Thoracic aorta (tissue), 2 donors: ENCODE measurements at regions not wholly inside any gene's neighbourhood (a gene's known extent, or its start where the extent isn't known, plus 50 kb on each side); places are given as distances from the start of the nearest gene placed in this dataset.
"Not testable (repeated sequence)": the region's sequence is repeated elsewhere in the genome, so short reads cannot be mapped to it uniquely, and the experiment has no call there.

ENCODE experiments used
- ATAC-seq: fragments of 150-250 bp; one replicate; pipeline ENCODE4 v1.8.0; 2017; ENCODE audit warnings: low read depth; ENCODE audit not compliant: insufficient number of reproducible peaks, low FRiP score
- DNase-seq: peaks from one replicate; pipeline ENCODE4 v3.0.0-alpha.2; 2020; ENCODE audit warnings: low spot score
- H3K27ac ChIP-seq, 2 donors: fragments of 200-600 bp; sonication (generic); 1 replicate in 1 of 2; 2 replicates in 1 of 2; pipeline ENCODE4 v1.5.1; 2016; ENCODE audit warnings: mild to moderate bottlenecking in 2 of 2, moderate library complexity in 2 of 2
- H3K27me3 ChIP-seq: fragments of 200-600 bp; sonication (generic); replicated peaks from 2 replicates; pipeline ENCODE4 v1.6.0; 2016; ENCODE audit warnings: mild to moderate bottlenecking; ENCODE audit not compliant: insufficient read depth
- H3K36me3 ChIP-seq: fragments of 200-600 bp; sonication (generic); one replicate; pipeline ENCODE4 v1.5.1; 2016
- H3K4me1 ChIP-seq, 2 donors: fragments of 200-600 bp; sonication (generic); 1 replicate in 1 of 2; 2 replicates in 1 of 2; pipeline versions ENCODE4 v1.5.1 to v1.6.0; 2016; ENCODE audit warnings: low read depth in 2 of 2, mild to moderate bottlenecking in 1 of 2; ENCODE audit not compliant: control insufficient read depth in 1 of 2
- H3K4me3 ChIP-seq: fragments of 200-600 bp; sonication (generic); 2 replicates; pipeline ENCODE4 v1.5.1; 2016; ENCODE audit warnings: mild to moderate bottlenecking
- H3K9me3 ChIP-seq: fragments of 200-600 bp; sonication (generic); 2 replicates; pipeline ENCODE4 v1.5.1; 2016
- CTCF ChIP-seq: fragments of 200-600 bp; sonication (generic); IDR thresholded peaks from one replicate; pipeline ENCODE4 v1.5.1; 2019; ENCODE audit warnings: antibody characterized with exemption

- no peaks in the 10 kb centered on the region for H3K27me3 ChIP-seq
- ATAC-seq (no peak), DNase-seq (no peak)
- no peak for TF ChIP-seq CTCF
- H3K4me1 ChIP-seq = no peaks in the 10 kb centered on the region
- H3K36me3 ChIP-seq = no peaks in the 10 kb centered on the region
- H3K4me3 ChIP-seq = no peak overlapping the region
- no peak overlapping the region for H3K27ac ChIP-seq
- no peaks in the 10 kb centered on the region for H3K9me3 ChIP-seq
Measured at GRCh38 chr2:224217233-224217961, 178.3 kb upstream of the SERPINE2 start.

GRCh38 chr2:224215611-224216010 is 176.5 kb upstream of the SERPINE2 start:
- DNase-seq, H3K4me3 ChIP-seq, H3K27ac ChIP-seq, H3K4me1 ChIP-seq, H3K9me3 ChIP-seq, ATAC-seq, H3K36me3 ChIP-seq, H3K27me3 ChIP-seq: not testable (repeated sequence)

GRCh38 chr2:224213396-224213795 is 174.3 kb upstream of the SERPINE2 start:
- TF ChIP-seq CTCF = no peak
- no peak for ATAC-seq

GRCh38 chr2:224211791-224212190 is 172.7 kb upstream of the SERPINE2 start:
- Histone ChIP-seq H3K4me1 (no peaks in the 10 kb centered on the region), H3K36me3 (no peaks in the 10 kb centered on the region), H3K9me3 (no peaks in the 10 kb centered on the region), H3K27me3 (no peaks in the 10 kb centered on the region), H3K27ac (no peak overlapping the region), H3K4me3 (no peak overlapping the region)
- ATAC-seq (no peak), DNase-seq (no peak)
- TF ChIP-seq CTCF = no peak

More at GRCh38 chr2:224213396-224213795, 174.3 kb upstream of the SERPINE2 start:
- Histone ChIP-seq H3K4me1 (no peaks in the 10 kb centered on the region), H3K27me3 (no peaks in the 10 kb centered on the region), H3K9me3 (no peaks in the 10 kb centered on the region), H3K36me3 (no peaks in the 10 kb centered on the region), H3K4me3 (no peak overlapping the region), H3K27ac (no peak overlapping the region)
- DNase-seq = no peak

GRCh38 chr2:224211181-224211480 is 172.0 kb upstream of the SERPINE2 start:
- no peak for TF ChIP-seq CTCF
- ATAC-seq (no peak), DNase-seq (no peak)
- H3K4me1 ChIP-seq = no peaks in the 10 kb centered on the region
- H3K27ac ChIP-seq = no peak overlapping the region
- no peaks in the 10 kb centered on the region for H3K9me3 ChIP-seq
- H3K27me3 ChIP-seq = no peaks in the 10 kb centered on the region
- no peak overlapping the region for H3K4me3 ChIP-seq
- H3K36me3 ChIP-seq = no peaks in the 10 kb centered on the region
